ENCODE measurements at regions not wholly inside any gene's neighbourhood (a gene's known extent, or its start where the extent isn't known, plus 50 kb on each side); places are given as distances from the start of the nearest gene placed in this dataset.

DNA sequence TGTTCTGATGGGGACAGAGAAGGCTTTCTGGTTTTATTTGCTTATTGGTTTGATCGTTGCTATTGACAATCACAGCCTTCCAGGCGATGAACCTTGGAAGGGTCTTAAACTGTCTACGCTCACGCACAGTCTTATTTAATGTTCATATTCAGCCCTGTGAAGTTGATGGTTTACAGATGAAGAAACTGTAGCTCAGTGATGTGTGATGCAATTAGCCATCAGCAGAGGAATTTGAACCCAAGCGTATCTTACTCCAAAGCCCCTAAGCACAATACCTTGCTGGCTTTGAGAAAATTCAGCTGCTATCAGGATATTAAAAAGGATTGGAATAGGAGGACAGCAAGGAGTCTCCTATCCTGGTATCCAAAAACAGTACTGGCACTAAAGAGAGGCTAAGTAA is 77.1 kb upstream of the CALM2 start:
- no peak overlapping the region for H3K27ac ChIP-seq (ENCODE audit: insufficient read length, low read depth, low read length)
- no peak overlapping the region for H3K4ac ChIP-seq (ENCODE audit: low read depth, low read length)
- no peak overlapping the region for H2BK20ac ChIP-seq (ENCODE audit: low read depth, low read length, poor library complexity, severe bottlenecking)
- H3K27me3 Mint-ChIP-seq (ENCODE audit: low read depth), result peaks cover 2% of the 10 kb centered on the region; the same call in 1 of the 2 replicates
- no peak overlapping the region for H3T11ph ChIP-seq (ENCODE audit: low read length)
- H2BK5ac ChIP-seq (ENCODE audit: insufficient read length, low read length), result no peak overlapping the region
- H3K9me3 ChIP-seq (ENCODE audit: control insufficient read depth, low read depth, low read length), result no peaks in the 10 kb centered on the region
- no CpG with 5 or more reads among the region's 5 CpGs for WGBS (ENCODE audit: extremely low coverage, insufficient read length, low lambda C conversion rate)
- no peaks in the 10 kb centered on the region for H3K79me1 ChIP-seq (ENCODE audit: insufficient read depth, low read depth, low read length, poor library complexity, severe bottlenecking)
- H4K8ac ChIP-seq (replicated peaks; ENCODE audit: insufficient read length, low read depth, low read length), result no peak overlapping the region
- no peak for DNase-seq
- no peaks in the 10 kb centered on the region for H3K9me3 Mint-ChIP-seq
- no peaks in the 10 kb centered on the region for H3K36me3 Mint-ChIP-seq (ENCODE audit: insufficient read depth in 1 of 3, low read depth in 3 of 3)
- H2BK15ac ChIP-seq (ENCODE audit: low read depth, low read length), result no peak overlapping the region
- H3K4me2 ChIP-seq (ENCODE audit: insufficient read depth, insufficient read length, low read length), result no peak overlapping the region
- no peak overlapping the region for H3K56ac ChIP-seq (ENCODE audit: insufficient read length, low read depth, low read length)
- no peak overlapping the region for H2BK12ac ChIP-seq (ENCODE audit: insufficient read length, low read depth, low read length)
- H3K23ac ChIP-seq (ENCODE audit: insufficient read length, low read depth, low read length), result no peak overlapping the region
- no peak overlapping the region for H3K4me3 Mint-ChIP-seq
- no peak overlapping the region for H4K5ac ChIP-seq (ENCODE audit: insufficient read length, low read depth, low read length)
- H3K27ac Mint-ChIP-seq, result no peak overlapping the region
- H3K9ac ChIP-seq (ENCODE audit: extremely low read depth, insufficient read length, low read length), result no peak overlapping the region
- H4K91ac ChIP-seq (ENCODE audit: insufficient read length, low read depth, low read length), result no peak overlapping the region
- no peak overlapping the region for H2BK120ac ChIP-seq (ENCODE audit: low read depth, low read length, poor library complexity, severe bottlenecking)
- peaks cover 14 to 40% of the 10 kb centered on the region in 2 experiments for H3K4me1 Mint-ChIP-seq
- no peak overlapping the region for H2AFZ ChIP-seq (ENCODE audit: low read length)
- H3K79me2 ChIP-seq (ENCODE audit: insufficient read depth, low read length), result no peaks in the 10 kb centered on the region
- H3K18ac ChIP-seq (ENCODE audit: insufficient read length, low read depth, low read length), result no peak overlapping the region
- no peak overlapping the region for H3K14ac ChIP-seq (ENCODE audit: insufficient read depth, low read length)
- no peaks in the 10 kb centered on the region for H3K27me3 ChIP-seq (ENCODE audit: insufficient read depth, low read length)
- TF ChIP-seq, protein P1, sequence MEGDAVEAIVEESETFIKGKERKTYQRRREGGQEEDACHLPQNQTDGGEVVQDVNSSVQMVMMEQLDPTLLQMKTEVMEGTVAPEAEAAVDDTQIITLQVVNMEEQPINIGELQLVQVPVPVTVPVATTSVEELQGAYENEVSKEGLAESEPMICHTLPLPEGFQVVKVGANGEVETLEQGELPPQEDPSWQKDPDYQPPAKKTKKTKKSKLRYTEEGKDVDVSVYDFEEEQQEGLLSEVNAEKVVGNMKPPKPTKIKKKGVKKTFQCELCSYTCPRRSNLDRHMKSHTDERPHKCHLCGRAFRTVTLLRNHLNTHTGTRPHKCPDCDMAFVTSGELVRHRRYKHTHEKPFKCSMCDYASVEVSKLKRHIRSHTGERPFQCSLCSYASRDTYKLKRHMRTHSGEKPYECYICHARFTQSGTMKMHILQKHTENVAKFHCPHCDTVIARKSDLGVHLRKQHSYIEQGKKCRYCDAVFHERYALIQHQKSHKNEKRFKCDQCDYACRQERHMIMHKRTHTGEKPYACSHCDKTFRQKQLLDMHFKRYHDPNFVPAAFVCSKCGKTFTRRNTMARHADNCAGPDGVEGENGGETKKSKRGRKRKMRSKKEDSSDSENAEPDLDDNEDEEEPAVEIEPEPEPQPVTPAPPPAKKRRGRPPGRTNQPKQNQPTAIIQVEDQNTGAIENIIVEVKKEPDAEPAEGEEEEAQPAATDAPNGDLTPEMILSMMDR (conservative IDR thresholded peaks at IDR 0.05), result no peak
- H2AK5ac ChIP-seq (ENCODE audit: insufficient read length, low read length), result no peak overlapping the region
- peaks cover 5% of the 10 kb centered on the region for H3K4me1 ChIP-seq (ENCODE audit: insufficient read depth, low read length)
- no peaks in the 10 kb centered on the region for H4K20me1 ChIP-seq (ENCODE audit: control insufficient read depth, insufficient read depth, insufficient read length)
- H3K23me2 ChIP-seq (ENCODE audit: insufficient read length, low read depth, low read length, poor library complexity, severe bottlenecking), result no peaks in the 10 kb centered on the region
